ENCODE measurements at regions not wholly inside any gene's neighbourhood (a gene's known extent, or its start where the extent isn't known, plus 50 kb on each side); places are given as distances from the start of the nearest gene placed in this dataset.
"Not testable (repeated sequence)": the region's sequence is repeated elsewhere in the genome, so short reads cannot be mapped to it uniquely, and the experiment has no call there.

- no peak for DNase-seq
Measured at GRCh38 chr6:139985236-139985815, 610.9 kb upstream of the CITED2 start.

- no peak for DNase-seq
Measured at GRCh38 chr6:139984317-139984716, 609.9 kb upstream of the CITED2 start.

GRCh38 chr6:139983555-139984276 lies 609.3 kb upstream of the CITED2 start:
- no peak for DNase-seq

GRCh38 chr6:139982652-139983295 lies 608.3 kb upstream of the CITED2 start:
- no peak for DNase-seq

GRCh38 chr6:139982195-139982594 lies 607.7 kb upstream of the CITED2 start:
- no peak for DNase-seq

GRCh38 chr6:139981768-139982181 lies 607.3 kb upstream of the CITED2 start:
- DNase-seq = peak; percentile 82

GRCh38 chr6:139981066-139981624 lies 606.7 kb upstream of the CITED2 start:
- no peak for DNase-seq

- not testable (repeated sequence) for DNase-seq
Measured at GRCh38 chr6:139980631-139981030, 606.2 kb upstream of the CITED2 start.

GRCh38 chr6:139979021-139979725 lies 604.7 kb upstream of the CITED2 start:
- no peak for DNase-seq

- no peak for DNase-seq
Measured at GRCh38 chr6:139977887-139978332, 603.5 kb upstream of the CITED2 start.

GRCh38 chr6:139973669-139974344 lies 599.4 kb upstream of the CITED2 start:
- no peak for DNase-seq

GRCh38 chr6:139972116-139972515 lies 597.7 kb upstream of the CITED2 start:
- no peak for DNase-seq

- no peak for DNase-seq
Measured at GRCh38 chr6:139970591-139970991, 596.1 kb upstream of the CITED2 start.

- DNase-seq = no peak
Measured at GRCh38 chr6:139967497-139967896, 593.0 kb upstream of the CITED2 start.

- no peak for DNase-seq
Measured at GRCh38 chr6:139965393-139965792, 590.9 kb upstream of the CITED2 start.

GRCh38 chr6:139964737-139965136 lies 590.3 kb upstream of the CITED2 start:
- no peak for DNase-seq

- no peak for DNase-seq
Measured at GRCh38 chr6:139962654-139963347, 588.4 kb upstream of the CITED2 start.

- no peak for DNase-seq
Measured at GRCh38 chr6:139961190-139961589, 586.7 kb upstream of the CITED2 start.

GRCh38 chr6:139960671-139961070 lies 586.2 kb upstream of the CITED2 start:
- DNase-seq = no peak

GRCh38 chr6:139955366-139956155 lies 581.1 kb upstream of the CITED2 start:
- no peak for DNase-seq

- no peak for DNase-seq
Measured at GRCh38 chr6:139954463-139955071, 580.1 kb upstream of the CITED2 start.
